IMR-90 (cell line): ENCODE measurements at regions not wholly inside any gene's neighbourhood (a gene's known extent, or its start where the extent isn't known, plus 50 kb on each side); places are given as distances from the start of the nearest gene placed in this dataset.

Experiments used
- ATAC-seq: fragments of 200-7000 bp; cut with Tn5 transposase; 2 replicates; pipeline ENCODE4 v1.9.1; 2020; ENCODE audit warnings: low read depth, mild to moderate bottlenecking, moderate library complexity
- BruUV-seq: library from RNA; stranded (reverse); fragments of 400-500 nt; replicated peaks from 2 replicates; lab custom pipeline; 2021; lab: Mats Ljungman, UMichigan
- CTCF ChIA-PET: fragments of 300-600 bp; formaldehyde crosslinking; extraction: SDS; loops from one replicate; lab custom pipeline; 2021; ENCODE audit warnings: antibody characterized with exemption; lab: Yijun Ruan, JAX
- POLR2A ChIA-PET: fragments of 300-600 bp; sonication (Branson Sonifier 250); formaldehyde crosslinking; loops from one replicate; lab custom pipeline; 2022; ENCODE audit warnings: antibody characterized with exemption; ENCODE audit not compliant: unreplicated experiment; lab: Charles Lee
- DNase-seq: peaks from one replicate; pipeline ENCODE4 v3.0.0; 2013
- H2AFZ ChIP-seq: replicated peaks from 2 replicates; pipeline ENCODE3; 2013; ENCODE audit warnings: low read length, mild to moderate bottlenecking; ENCODE audit not compliant: poor library complexity
- H2AK5ac ChIP-seq: 2 replicates; pipeline ENCODE4 v1.6.1; 2013; ENCODE audit warnings: low read depth, low read length, inconsistent platforms
- H2AK9ac ChIP-seq: replicated peaks from 2 replicates; pipeline ENCODE3; 2013; ENCODE audit warnings: mild to moderate bottlenecking, low read depth, low read length, moderate library complexity; ENCODE audit not compliant: poor library complexity
- H2BK120ac ChIP-seq: 2 replicates; pipeline ENCODE4 v1.6.1; 2013; ENCODE audit warnings: low read depth, low read length, inconsistent platforms
- H2BK15ac ChIP-seq: 3 replicates; pipeline ENCODE4 v1.6.1; 2013; ENCODE audit warnings: low read depth, low read length, inconsistent platforms
- H2BK20ac ChIP-seq: 2 replicates; pipeline ENCODE4 v1.6.1; 2013; ENCODE audit warnings: low read depth, mild to moderate bottlenecking, inconsistent platforms, low read length, moderate library complexity
- H2BK5ac ChIP-seq: 2 replicates; pipeline ENCODE4 v1.6.1; 2013; ENCODE audit warnings: mild to moderate bottlenecking, low read depth, low read length, inconsistent platforms; ENCODE audit not compliant: poor library complexity, severe bottlenecking
- H3K14ac ChIP-seq: replicated peaks from 2 replicates; pipeline ENCODE4 v1.6.1; 2013; ENCODE audit warnings: low read depth, low read length, inconsistent platforms
- H3K18ac ChIP-seq: 2 replicates; pipeline ENCODE4 v1.6.1; 2013; ENCODE audit warnings: low read depth, low read length, control low read depth
- H3K23ac ChIP-seq: 2 replicates; pipeline ENCODE4 v1.6.1; 2013; ENCODE audit warnings: low read depth, low read length, inconsistent platforms
- H3K27ac ChIP-seq: 2 replicates; pipeline ENCODE4 v1.5.1; 2013; ENCODE audit warnings: mild to moderate bottlenecking, control low read depth, low read length; ENCODE audit not compliant: insufficient read depth
- H3K27me3 ChIP-seq: 2 replicates; pipeline ENCODE4 v1.6.1; 2013; ENCODE audit warnings: low read length; ENCODE audit not compliant: control insufficient read depth, insufficient read depth
- H3K36me3 ChIP-seq: 2 replicates; pipeline ENCODE4 v1.6.1; 2013; ENCODE audit warnings: low read length, mixed read lengths; ENCODE audit not compliant: control insufficient read depth, insufficient read depth
- H3K4ac ChIP-seq: 2 replicates; pipeline ENCODE4 v1.6.1; 2013; ENCODE audit warnings: low read depth, low read length, inconsistent platforms
- H3K4me1 ChIP-seq: 2 replicates; pipeline ENCODE4 v1.6.1; 2013; ENCODE audit warnings: low read length, mixed read lengths; ENCODE audit not compliant: control insufficient read depth, insufficient read depth
- H3K4me2 ChIP-seq: 2 replicates; pipeline ENCODE4 v1.6.1; 2013; ENCODE audit warnings: low read depth, mild to moderate bottlenecking, control low read depth, low read length, moderate library complexity
- H3K4me3 ChIP-seq: 2 replicates; pipeline ENCODE4 v1.5.1; 2013; ENCODE audit warnings: low read depth, mild to moderate bottlenecking, control low read depth, low read length, moderate library complexity; ENCODE audit not compliant: insufficient read depth
- H3K56ac ChIP-seq: 2 replicates; pipeline ENCODE4 v1.6.1; 2013; ENCODE audit warnings: low read length, inconsistent platforms; ENCODE audit not compliant: insufficient read depth; ENCODE audit errors: extremely low read depth
- H3K79me1 ChIP-seq, 2 experiments: 2 replicates each; pipeline ENCODE4 v1.6.1; 2013; ENCODE audit warnings: low read length in 2 of 2, inconsistent platforms in 1 of 2, low read depth in 1 of 2
- H3K9ac ChIP-seq: 2 replicates; pipeline ENCODE4 v1.6.1; 2013; ENCODE audit warnings: low read depth, low read length, control low read depth
- H3K9me1 ChIP-seq: 2 replicates; pipeline ENCODE4 v1.6.1; 2013; ENCODE audit warnings: low read length, inconsistent platforms; ENCODE audit not compliant: insufficient read depth
- H3K9me3 ChIP-seq: 2 replicates; pipeline ENCODE4 v1.6.1; 2013; ENCODE audit warnings: low read length; ENCODE audit not compliant: control insufficient read depth, insufficient read depth
- H4K20me1 ChIP-seq: 2 replicates; pipeline ENCODE4 v1.6.1; 2013; ENCODE audit warnings: low read length, inconsistent platforms; ENCODE audit not compliant: insufficient read depth
- H4K5ac ChIP-seq: 2 replicates; pipeline ENCODE4 v1.6.1; 2013; ENCODE audit warnings: mild to moderate bottlenecking, low read depth, low read length, control low read depth
- H4K8ac ChIP-seq, 2 experiments: 2 replicates each; pipeline ENCODE4 v1.6.1; 2013; ENCODE audit warnings: low read depth in 2 of 2, low read length in 2 of 2, control low read depth in 1 of 2, inconsistent platforms in 1 of 2
- H4K91ac ChIP-seq: 2 replicates; pipeline ENCODE4 v1.6.1; 2013; ENCODE audit warnings: low read depth, low read length, inconsistent platforms; ENCODE audit not compliant: insufficient read depth
- CEBPB ChIP-seq: IDR thresholded peaks from 2 replicates; pipeline ENCODE4 v1.6.1; 2012; ENCODE audit warnings: low read depth, low read length, improper control_type of control experiment
- FOS ChIP-seq: fragments of 150-350 bp; IDR thresholded peaks from 2 replicates; pipeline ENCODE4 v1.6.1; 2016; ENCODE audit warnings: low read depth, low read length
- MAFK ChIP-seq: IDR thresholded peaks from 2 replicates; pipeline ENCODE4 v1.6.1; 2012; ENCODE audit warnings: low read depth, low read length, improper control_type of control experiment
- WGBS, 2 experiments: methylation state at CpG; one replicate each; pipeline versions ENCODE4 v1.1.5 to v1.1.7; 2013; ENCODE audit warnings: missing lambda C conversion rate in 2 of 2; ENCODE audit not compliant: insufficient read length in 1 of 2; ENCODE audit errors: extremely low coverage in 2 of 2; 5-methylcytosine and 5-hydroxymethylcytosine counted together
- dilution Hi-C: fragments of 300-500 bp; cut with HindIII; formaldehyde crosslinking; loops from one replicate; pipeline ENCODE4 v1.14.3; 2018; ENCODE audit warnings: low sequenced_read_pairs; ENCODE audit not compliant: unreplicated experiment
- in situ Hi-C: fragments of 300-500 bp; cut with MboI; formaldehyde crosslinking; loops from 3 replicates; pipeline ENCODE4 v1.14.3; 2019; ENCODE audit warnings: low sequenced_read_pairs, inconsistent platforms, mixed read lengths
- intact Hi-C: fragments of 100-400 bp; cut with micrococcal nuclease; formaldehyde crosslinking; loops from 2 replicates; pipeline ENCODE4 v1.10.0; 2022

GRCh38 chr20:20849161-20849560 lies 136.7 kb upstream of the RALGAPA2 start:
- no peaks in the 10 kb centered on the region for H3K9me1 ChIP-seq
- dilution Hi-C loops (no loop called here), intact Hi-C loops (no loop called here), in situ Hi-C loops (no loop called here)
- DNase-seq (no peak), ATAC-seq (no peak)
- TF ChIP-seq MAFK, result no peak
- no peak for TF ChIP-seq FOS
- TF ChIP-seq CEBPB, result no peak
- H3K9ac ChIP-seq, result no peak overlapping the region
- ChIA-PET POLR2A (no interaction called here), CTCF (no interaction called here)
- no peaks in the 10 kb centered on the region for H3K4me1 ChIP-seq
- no peaks in the 10 kb centered on the region for H3K9me3 ChIP-seq
- BruUV-seq, result no TSS peak
- H3K4me3 ChIP-seq, result no peak overlapping the region
- no peak overlapping the region for H3K4me2 ChIP-seq
- no peak overlapping the region for H3K27ac ChIP-seq
- no peak overlapping the region for H2BK120ac ChIP-seq
- H2BK5ac ChIP-seq, result no peak overlapping the region
- no peaks in the 10 kb centered on the region for H3K36me3 ChIP-seq
- H3K23ac ChIP-seq, result no peak overlapping the region
- H3K79me1 ChIP-seq, result no peaks in the 10 kb centered on the region
- H2AK9ac ChIP-seq, result no peak overlapping the region
- no peak overlapping the region for H2AK5ac ChIP-seq
- no peak overlapping the region for H2BK20ac ChIP-seq
- no peak overlapping the region for H3K4ac ChIP-seq
- H2AFZ ChIP-seq, result no peak overlapping the region
- H4K5ac ChIP-seq, result no peak overlapping the region
- no peak overlapping the region for H3K56ac ChIP-seq
- no peak overlapping the region for H2BK15ac ChIP-seq
- H4K8ac ChIP-seq, result no peak overlapping the region
- 33% methylated on average over 4 of the region's 9 CpGs; no CpG with 5 or more reads in 1 of the 2 experiments for WGBS, 2 experiments
- H4K91ac ChIP-seq, result no peak overlapping the region
- H4K20me1 ChIP-seq, result no peaks in the 10 kb centered on the region
- no peak overlapping the region for H3K14ac ChIP-seq
- no peaks in the 10 kb centered on the region for H3K27me3 ChIP-seq
- H3K18ac ChIP-seq, result no peak overlapping the region
